ENCODE measurements at regions not wholly inside any gene's neighbourhood (a gene's known extent, or its start where the extent isn't known, plus 50 kb on each side); places are given as distances from the start of the nearest gene placed in this dataset.

DNA sequence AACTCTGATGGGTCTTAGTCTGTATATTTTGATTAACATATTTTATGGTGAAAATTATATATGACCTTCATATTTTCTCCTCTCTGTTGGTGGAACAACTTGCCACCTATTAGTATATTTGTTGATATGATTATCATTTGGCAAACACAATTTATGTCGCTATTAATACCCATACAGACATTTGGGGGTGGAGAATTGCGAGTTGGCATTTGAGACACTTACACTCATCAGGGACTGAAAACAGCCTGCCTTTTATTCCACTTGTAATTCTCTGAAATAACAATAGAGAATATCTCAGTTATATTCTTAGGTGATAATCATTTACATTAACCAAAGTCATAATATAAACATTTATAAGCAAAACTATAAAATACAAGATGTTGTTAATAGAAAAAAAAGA is 100.5 kb upstream of the RGS18 start:
- TF ChIP-seq, protein P1, sequence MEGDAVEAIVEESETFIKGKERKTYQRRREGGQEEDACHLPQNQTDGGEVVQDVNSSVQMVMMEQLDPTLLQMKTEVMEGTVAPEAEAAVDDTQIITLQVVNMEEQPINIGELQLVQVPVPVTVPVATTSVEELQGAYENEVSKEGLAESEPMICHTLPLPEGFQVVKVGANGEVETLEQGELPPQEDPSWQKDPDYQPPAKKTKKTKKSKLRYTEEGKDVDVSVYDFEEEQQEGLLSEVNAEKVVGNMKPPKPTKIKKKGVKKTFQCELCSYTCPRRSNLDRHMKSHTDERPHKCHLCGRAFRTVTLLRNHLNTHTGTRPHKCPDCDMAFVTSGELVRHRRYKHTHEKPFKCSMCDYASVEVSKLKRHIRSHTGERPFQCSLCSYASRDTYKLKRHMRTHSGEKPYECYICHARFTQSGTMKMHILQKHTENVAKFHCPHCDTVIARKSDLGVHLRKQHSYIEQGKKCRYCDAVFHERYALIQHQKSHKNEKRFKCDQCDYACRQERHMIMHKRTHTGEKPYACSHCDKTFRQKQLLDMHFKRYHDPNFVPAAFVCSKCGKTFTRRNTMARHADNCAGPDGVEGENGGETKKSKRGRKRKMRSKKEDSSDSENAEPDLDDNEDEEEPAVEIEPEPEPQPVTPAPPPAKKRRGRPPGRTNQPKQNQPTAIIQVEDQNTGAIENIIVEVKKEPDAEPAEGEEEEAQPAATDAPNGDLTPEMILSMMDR (IDR thresholded peaks at IDR 0.05): no peak
- TF ChIP-seq POLR2A (IDR thresholded peaks at IDR 0.05): no peak

All from vagina (tissue), 2 donors.